Endodermal cell (in vitro differentiated cells): ENCODE measurements at regions not wholly inside any gene's neighbourhood (a gene's known extent, or its start where the extent isn't known, plus 50 kb on each side); places are given as distances from the start of the nearest gene placed in this dataset.
A peak's percentile ranks its signal among the peaks of the same experiment; 100 is the strongest.

Experiments
- DNase-seq: peaks from one replicate; pipeline ENCODE4 v3.0.0-alpha.2; 2017
- H3K27ac ChIP-seq: 2 replicates; pipeline ENCODE4 v1.5.1; 2013; ENCODE audit warnings: mild to moderate bottlenecking, low read depth, low read length, moderate library complexity
- H3K27me3 ChIP-seq: 2 replicates; pipeline ENCODE4 v1.6.1; 2013; ENCODE audit warnings: mild to moderate bottlenecking, low read length, moderate library complexity; ENCODE audit not compliant: insufficient read depth, control insufficient read depth, poor library complexity, severe bottlenecking
- H3K36me3 ChIP-seq: 2 replicates; pipeline ENCODE4 v1.7.0; 2013; ENCODE audit warnings: mild to moderate bottlenecking, low read length, moderate library complexity; ENCODE audit not compliant: control insufficient read depth, insufficient read depth
- H3K4me1 ChIP-seq: one replicate; pipeline ENCODE4 v1.7.0; 2013; ENCODE audit warnings: low read length; ENCODE audit not compliant: control insufficient read depth, insufficient read depth
- H3K4me3 ChIP-seq: 2 replicates; pipeline ENCODE4 v1.5.1; 2013; ENCODE audit warnings: mild to moderate bottlenecking, low read length, moderate library complexity
- H3K9ac ChIP-seq: 2 replicates; pipeline ENCODE4 v1.6.1; 2013; ENCODE audit warnings: mild to moderate bottlenecking, low read length, moderate library complexity; ENCODE audit not compliant: poor library complexity, severe bottlenecking; ENCODE audit errors: extremely low read depth
- H3K9me3 ChIP-seq: 2 replicates; pipeline ENCODE4 v1.6.1; 2013; ENCODE audit warnings: mild to moderate bottlenecking, low read length, moderate library complexity; ENCODE audit not compliant: control insufficient read depth
- H3K27ac Mint-ChIP-seq: 2 replicates; pipeline ENCODE4 v1.8.0; 2020; ENCODE audit warnings: mixed read lengths
- H3K27me3 Mint-ChIP-seq: 2 replicates; pipeline ENCODE4 v1.8.0; 2021; ENCODE audit warnings: mild to moderate bottlenecking, mixed read lengths; ENCODE audit not compliant: insufficient read depth
- H3K36me3 Mint-ChIP-seq: 2 replicates; pipeline ENCODE4 v1.8.0; 2020; ENCODE audit warnings: low read depth, mixed read lengths
- H3K4me1 Mint-ChIP-seq: 2 replicates; pipeline ENCODE4 v1.8.0; 2020; ENCODE audit warnings: mixed read lengths
- H3K4me3 Mint-ChIP-seq: 2 replicates; pipeline ENCODE4 v1.8.0; 2020; ENCODE audit warnings: mild to moderate bottlenecking, moderate library complexity, mixed read lengths
- H3K9me3 Mint-ChIP-seq: 2 replicates; pipeline ENCODE4 v1.8.0; 2020; ENCODE audit warnings: mild to moderate bottlenecking, mixed read lengths
- CTCF ChIP-seq: fragments of 200-600 bp; sonication (generic); conservative IDR thresholded peaks from 2 replicates; pipeline ENCODE4 v1.5.0; 2021; ENCODE audit warnings: antibody characterized with exemption, mild to moderate bottlenecking
- WGBS, 2 experiments: methylation state at CpG; one replicate each; pipeline versions ENCODE4 v1.1.5 to v1.1.7; 2013; ENCODE audit warnings: missing lambda C conversion rate in 2 of 2, mixed read lengths in 1 of 2; ENCODE audit not compliant: insufficient coverage in 1 of 2, insufficient read length in 1 of 2; 5-methylcytosine and 5-hydroxymethylcytosine counted together

GRCh38 chr1:184827600-184828368 is 73.1 kb upstream of the EDEM3 start:
- Mint-ChIP-seq H3K27ac (peak overlapping the region; percentile 71), H3K27me3 (no peaks in the 10 kb centered on the region), H3K4me3 (no peak overlapping the region), H3K36me3 (peaks cover 3% of the 10 kb centered on the region), H3K4me1 (no peaks in the 10 kb centered on the region), H3K9me3 (no peaks in the 10 kb centered on the region)
- no peak for TF ChIP-seq CTCF
- no peaks in the 10 kb centered on the region for H3K4me1 ChIP-seq
- no peaks in the 10 kb centered on the region for H3K36me3 ChIP-seq
- DNase-seq, result peak; percentile 58
- H3K27me3 ChIP-seq, result no peaks in the 10 kb centered on the region
- WGBS, 2 experiments, result 72 to 74% methylated on average over 2 to 7 of the region's 8 CpGs
- no peak overlapping the region for H3K27ac ChIP-seq
- H3K9ac ChIP-seq, result no peak overlapping the region
- no peaks in the 10 kb centered on the region for H3K9me3 ChIP-seq
- no peak overlapping the region for H3K4me3 ChIP-seq

GRCh38 chr1:184826001-184826400 is 71.3 kb upstream of the EDEM3 start:
- WGBS, 2 experiments, result 93 to 95% methylated on average over 3 to 5 of the region's 5 CpGs
- no peak for DNase-seq
- Mint-ChIP-seq H3K27ac (no peak overlapping the region), H3K27me3 (no peaks in the 10 kb centered on the region), H3K4me3 (no peak overlapping the region), H3K4me1 (no peaks in the 10 kb centered on the region), H3K36me3 (peaks cover 3% of the 10 kb centered on the region), H3K9me3 (no peaks in the 10 kb centered on the region)
- no peaks in the 10 kb centered on the region for H3K4me1 ChIP-seq
- no peaks in the 10 kb centered on the region for H3K9me3 ChIP-seq
- H3K4me3 ChIP-seq, result no peak overlapping the region
- H3K9ac ChIP-seq, result no peak overlapping the region
- H3K27me3 ChIP-seq, result no peaks in the 10 kb centered on the region
- H3K27ac ChIP-seq, result no peak overlapping the region
- no peaks in the 10 kb centered on the region for H3K36me3 ChIP-seq
- TF ChIP-seq CTCF, result no peak

GRCh38 chr1:184825571-184825970 is 70.9 kb upstream of the EDEM3 start:
- H3K27ac ChIP-seq, result no peak overlapping the region
- no peaks in the 10 kb centered on the region for H3K4me1 ChIP-seq
- Mint-ChIP-seq H3K4me1 (no peaks in the 10 kb centered on the region), H3K9me3 (no peaks in the 10 kb centered on the region), H3K27me3 (no peaks in the 10 kb centered on the region), H3K36me3 (peaks cover 3% of the 10 kb centered on the region), H3K4me3 (no peak overlapping the region), H3K27ac (no peak overlapping the region)
- TF ChIP-seq CTCF, result no peak
- DNase-seq, result no peak
- H3K9me3 ChIP-seq, result no peaks in the 10 kb centered on the region
- WGBS, 2 experiments, result 89 to 100% methylated on average over 1 of the region's 1 CpG
- H3K27me3 ChIP-seq, result no peaks in the 10 kb centered on the region
- no peaks in the 10 kb centered on the region for H3K36me3 ChIP-seq
- H3K9ac ChIP-seq, result no peak overlapping the region
- H3K4me3 ChIP-seq, result no peak overlapping the region
